Gastrocnemius medialis (tissue), 4 donors: ENCODE measurements at regions not wholly inside any gene's neighbourhood (a gene's known extent, or its start where the extent isn't known, plus 50 kb on each side); places are given as distances from the start of the nearest gene placed in this dataset.

Experiments used
- ATAC-seq, 2 donors: fragments of 150-250 bp; one replicate each; pipeline ENCODE4 v1.9.1; 2016
- DNase-seq, 2 donors: peaks; one replicate each; pipeline ENCODE4 v3.0.0-alpha.2; 2019
- H3K27ac ChIP-seq, 4 donors: fragments of 200-600 bp; sonication (generic); 1 replicate in 1 of 4; 2 replicates in 3 of 4; pipeline ENCODE4 v1.5.1; 2016 to 2018; ENCODE audit warnings: mild to moderate bottlenecking in 2 of 4, moderate library complexity in 1 of 4
- H3K27me3 ChIP-seq, 3 donors: fragments of 200-600 bp; sonication (generic) in 2 of 3; 1 replicate in 1 of 3; 2 replicates in 2 of 3; pipeline versions ENCODE4 v1.5.1 to v1.6.0; 2016 to 2019; ENCODE audit warnings: mild to moderate bottlenecking in 1 of 3, moderate library complexity in 1 of 3
- H3K36me3 ChIP-seq, 2 donors: fragments of 200-600 bp; sonication (generic) in 1 of 2; one replicate each; pipeline ENCODE4 v1.5.1; 2017 to 2018
- H3K4me1 ChIP-seq, 2 donors: fragments of 200-600 bp; sonication (generic) in 1 of 2; one replicate each; pipeline ENCODE4 v1.5.1; 2016 to 2017; ENCODE audit warnings: mild to moderate bottlenecking in 2 of 2
- H3K4me3 ChIP-seq, 4 donors: fragments of 200-600 bp; sonication (generic) in 3 of 4; 1 replicate in 1 of 4; 2 replicates in 3 of 4; pipeline ENCODE4 v1.5.1; 2016 to 2019; ENCODE audit warnings: mild to moderate bottlenecking in 2 of 4
- H3K9me3 ChIP-seq, 3 donors: fragments of 200-600 bp; sonication (generic) in 2 of 3; 1 replicate in 1 of 3; 2 replicates in 2 of 3; pipeline ENCODE4 v1.5.1; 2016 to 2019
- POLR2A ChIP-seq, 2 donors: fragments of 450-650 bp; IDR thresholded peaks; one replicate each; pipeline ENCODE4 v1.6.1; 2017; ENCODE audit warnings: antibody characterized with exemption in 2 of 2, mild to moderate bottlenecking in 2 of 2, moderate library complexity in 2 of 2
- in situ Hi-C, 4 donors: fragments of 200-750 bp; cut with MboI; loops; one replicate each; pipeline versions ENCODE4 v1.15.0 to v1.8.0; 2017; ENCODE audit warnings: low sequenced_read_pairs in 4 of 4
- intact Hi-C: fragments of 100-400 bp; cut with DNase I; formaldehyde crosslinking; loops from one replicate; pipeline ENCODE4 v1.15.1; 2023; ENCODE audit warnings: low total_unique reads
- TF ChIP-seq, protein P1 (sequence below), 5 experiments: fragments of 450-650 bp in 3 of 5; fragments of 200-600 bp in 2 of 5; sonication (generic) in 2 of 5; IDR thresholded peaks in 4 of 5; conservative IDR thresholded peaks in 1 of 5; 1 replicate in 4 of 5; 2 replicates in 1 of 5; pipeline ENCODE4 v1.5.1; 2016 to 2019; ENCODE audit warnings: antibody characterized with exemption in 5 of 5, mild to moderate bottlenecking in 3 of 5, moderate library complexity in 3 of 5

GRCh38 chr12:85557850-85558249 lies 277.8 kb downstream of the ALX1 start:
- Histone ChIP-seq H3K9me3 (no peaks in the 10 kb centered on the region), H3K4me3 (no peak overlapping the region), H3K4me1 (no peaks in the 10 kb centered on the region), H3K27me3 (no peaks in the 10 kb centered on the region), H3K36me3 (no peaks in the 10 kb centered on the region), H3K27ac (no peak overlapping the region)
- DNase-seq, result no peak
- in situ Hi-C loops, result no loop called here
- no peak for ATAC-seq
- TF ChIP-seq POLR2A (IDR thresholded peaks at IDR 0.05), result no peak
- TF ChIP-seq, protein P1, sequence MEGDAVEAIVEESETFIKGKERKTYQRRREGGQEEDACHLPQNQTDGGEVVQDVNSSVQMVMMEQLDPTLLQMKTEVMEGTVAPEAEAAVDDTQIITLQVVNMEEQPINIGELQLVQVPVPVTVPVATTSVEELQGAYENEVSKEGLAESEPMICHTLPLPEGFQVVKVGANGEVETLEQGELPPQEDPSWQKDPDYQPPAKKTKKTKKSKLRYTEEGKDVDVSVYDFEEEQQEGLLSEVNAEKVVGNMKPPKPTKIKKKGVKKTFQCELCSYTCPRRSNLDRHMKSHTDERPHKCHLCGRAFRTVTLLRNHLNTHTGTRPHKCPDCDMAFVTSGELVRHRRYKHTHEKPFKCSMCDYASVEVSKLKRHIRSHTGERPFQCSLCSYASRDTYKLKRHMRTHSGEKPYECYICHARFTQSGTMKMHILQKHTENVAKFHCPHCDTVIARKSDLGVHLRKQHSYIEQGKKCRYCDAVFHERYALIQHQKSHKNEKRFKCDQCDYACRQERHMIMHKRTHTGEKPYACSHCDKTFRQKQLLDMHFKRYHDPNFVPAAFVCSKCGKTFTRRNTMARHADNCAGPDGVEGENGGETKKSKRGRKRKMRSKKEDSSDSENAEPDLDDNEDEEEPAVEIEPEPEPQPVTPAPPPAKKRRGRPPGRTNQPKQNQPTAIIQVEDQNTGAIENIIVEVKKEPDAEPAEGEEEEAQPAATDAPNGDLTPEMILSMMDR (IDR thresholded peaks at IDR 0.05 in 4 of 5, conservative IDR thresholded peaks at IDR 0.05 in 1 of 5), result no peak
- intact Hi-C loops, result no loop called here

GRCh38 chr12:85558684-85559083 lies 277.5 kb downstream of the RASSF9 start:
- no peak overlapping the region for H3K27ac ChIP-seq
- intact Hi-C loops, result no loop called here
- no peaks in the 10 kb centered on the region for H3K27me3 ChIP-seq
- in situ Hi-C loops, result no loop called here
- DNase-seq (no peak), ATAC-seq (no peak)
- no peak overlapping the region for H3K4me3 ChIP-seq
- H3K4me1 ChIP-seq, result no peaks in the 10 kb centered on the region
- TF ChIP-seq POLR2A (IDR thresholded peaks at IDR 0.05), result no peak
- TF ChIP-seq, protein P1 (IDR thresholded peaks at IDR 0.05 in 4 of 5, conservative IDR thresholded peaks at IDR 0.05 in 1 of 5), result no peak
- no peaks in the 10 kb centered on the region for H3K9me3 ChIP-seq
- H3K36me3 ChIP-seq, result no peaks in the 10 kb centered on the region

DNA sequence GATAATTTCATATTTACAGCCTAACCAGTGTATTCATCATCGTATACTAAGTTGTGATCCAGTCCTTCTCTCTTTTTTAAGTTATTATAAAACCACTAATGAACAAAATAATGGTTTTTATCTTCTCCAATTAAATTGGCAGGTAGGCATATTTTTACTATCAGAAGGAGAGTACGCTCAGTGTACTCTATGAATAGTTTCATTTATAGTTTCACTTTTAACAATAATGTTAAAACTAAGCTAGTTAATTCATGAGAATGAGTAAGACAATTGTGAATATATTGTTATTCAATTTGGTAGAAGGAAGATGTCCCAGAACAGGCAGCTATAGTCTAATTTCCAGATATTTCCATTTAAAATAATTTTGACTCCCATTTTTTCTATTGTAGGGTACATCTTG lies 277.1 kb downstream of the RASSF9 start:
- H3K27me3 ChIP-seq, result no peaks in the 10 kb centered on the region
- in situ Hi-C loops, result no loop called here
- no peak overlapping the region for H3K27ac ChIP-seq

DNA sequence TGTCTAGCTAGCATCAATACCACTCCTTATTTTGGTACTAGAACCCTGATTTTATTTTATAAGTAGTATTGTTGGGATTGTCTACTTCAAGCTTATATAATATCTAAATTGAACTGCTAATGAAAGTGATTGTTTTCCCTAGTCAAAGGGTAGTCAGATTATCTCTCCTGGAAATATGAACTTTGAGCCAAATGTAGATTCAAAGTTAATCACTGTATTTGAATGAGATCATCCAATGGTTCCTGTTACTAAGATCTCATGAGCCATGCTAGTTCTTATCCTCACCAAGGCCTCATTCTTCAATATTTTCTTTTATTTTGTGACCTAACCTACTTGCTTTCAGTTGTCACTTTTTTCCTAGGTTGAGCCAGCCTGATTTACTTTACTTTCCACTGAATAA lies 276.7 kb downstream of the RASSF9 start:
- in situ Hi-C loops, result no loop called here
- Histone ChIP-seq H3K27ac (no peak overlapping the region), H3K36me3 (no peaks in the 10 kb centered on the region), H3K9me3 (no peaks in the 10 kb centered on the region), H3K27me3 (no peaks in the 10 kb centered on the region), H3K4me1 (no peaks in the 10 kb centered on the region), H3K4me3 (no peak overlapping the region)
- intact Hi-C loops, result no loop called here
- no peak for DNase-seq
- ATAC-seq, result no peak
- TF ChIP-seq, protein P1 (IDR thresholded peaks at IDR 0.05 in 4 of 5, conservative IDR thresholded peaks at IDR 0.05 in 1 of 5), result no peak
- no peak for TF ChIP-seq POLR2A (IDR thresholded peaks at IDR 0.05)

More for the DNA sequence above, 277.1 kb downstream of the RASSF9 start:
- no peaks in the 10 kb centered on the region for H3K4me1 ChIP-seq
- no peaks in the 10 kb centered on the region for H3K36me3 ChIP-seq
- H3K9me3 ChIP-seq, result no peaks in the 10 kb centered on the region
- no peak overlapping the region for H3K4me3 ChIP-seq
- TF ChIP-seq, protein P1 (IDR thresholded peaks at IDR 0.05 in 4 of 5, conservative IDR thresholded peaks at IDR 0.05 in 1 of 5), result no peak
- TF ChIP-seq POLR2A (IDR thresholded peaks at IDR 0.05), result no peak
- ATAC-seq, result no peak
- no peak for DNase-seq
- intact Hi-C loops, result no loop called here

- H3K27me3 ChIP-seq, result no peaks in the 10 kb centered on the region
- H3K4me3 ChIP-seq, result no peak overlapping the region
- no peaks in the 10 kb centered on the region for H3K36me3 ChIP-seq
- no peak overlapping the region for H3K27ac ChIP-seq
- intact Hi-C loops (no loop called here), in situ Hi-C loops (no loop called here)
- TF ChIP-seq, protein P1 (IDR thresholded peaks at IDR 0.05 in 4 of 5, conservative IDR thresholded peaks at IDR 0.05 in 1 of 5), result no peak
- no peak for TF ChIP-seq POLR2A (IDR thresholded peaks at IDR 0.05)
- no peak for DNase-seq
- H3K4me1 ChIP-seq, result no peaks in the 10 kb centered on the region
- H3K9me3 ChIP-seq, result no peaks in the 10 kb centered on the region
- ATAC-seq, result no peak
These were observed 273.4 kb downstream of the RASSF9 start for GRCh38 chr12:85562765-85563164.
